DMS114 treated with DMSO at 0.1 percent for 48 hours (cell line): ENCODE measurements at regions not wholly inside any gene's neighbourhood (a gene's known extent, or its start where the extent isn't known, plus 50 kb on each side); places are given as distances from the start of the nearest gene placed in this dataset.
"Not testable (repeated sequence)": the region's sequence is repeated elsewhere in the genome, so short reads cannot be mapped to it uniquely, and the experiment has no call there.

Experiments
- DNase-seq: peaks from one replicate; lab custom pipeline; 2025; ENCODE audit not compliant: unreplicated experiment; lab: John Stamatoyannopoulos, UW

DNA sequence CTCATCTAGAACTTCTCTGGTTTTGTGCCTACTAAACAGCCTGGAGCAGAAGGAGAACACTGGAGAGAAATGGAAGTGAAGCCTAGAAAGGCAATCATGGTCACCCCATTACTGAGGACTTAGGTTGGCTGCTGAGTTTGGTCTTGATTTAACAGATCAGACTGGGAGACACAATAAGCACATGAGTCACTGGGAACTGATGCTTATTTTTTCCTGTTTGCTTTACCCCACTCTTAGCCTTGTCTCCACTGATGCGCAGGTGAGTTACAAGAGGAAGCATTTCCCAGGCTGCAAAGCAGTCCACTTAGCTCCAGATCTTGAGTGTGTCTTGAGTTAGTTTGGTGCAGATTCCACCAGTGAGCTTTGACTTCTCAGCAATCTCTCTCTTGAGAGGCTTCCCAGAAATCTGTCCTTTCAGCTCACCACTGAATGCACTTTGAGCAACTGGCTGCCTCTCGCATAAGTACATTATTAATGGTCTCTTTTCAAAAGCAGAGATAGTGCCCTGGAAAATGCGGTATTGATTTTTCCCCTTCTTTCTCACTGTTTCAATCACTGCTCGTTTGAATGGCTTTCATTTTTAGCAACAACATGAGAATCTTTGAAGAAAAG lies 390.2 kb upstream of the SETBP1 start:
- DNase-seq = no peak

DNA sequence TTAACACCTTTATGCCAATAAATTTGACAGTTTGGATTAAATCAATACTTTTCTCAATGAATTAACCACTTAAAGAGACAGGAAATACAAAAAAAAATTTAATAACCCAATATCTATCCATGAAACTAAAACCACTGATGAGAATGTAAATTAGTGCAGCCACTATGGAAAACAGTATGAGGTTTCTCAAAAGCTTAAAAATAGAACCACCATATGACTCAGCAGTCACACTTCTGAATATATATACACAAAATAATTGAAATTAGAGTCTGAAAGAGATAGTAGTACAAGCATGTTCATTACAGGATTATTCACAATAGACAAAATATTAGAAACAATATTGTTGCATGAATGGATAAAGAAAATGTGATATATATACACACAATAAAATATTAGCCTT lies 382.1 kb upstream of the SETBP1 start:
- no peak for DNase-seq

DNA sequence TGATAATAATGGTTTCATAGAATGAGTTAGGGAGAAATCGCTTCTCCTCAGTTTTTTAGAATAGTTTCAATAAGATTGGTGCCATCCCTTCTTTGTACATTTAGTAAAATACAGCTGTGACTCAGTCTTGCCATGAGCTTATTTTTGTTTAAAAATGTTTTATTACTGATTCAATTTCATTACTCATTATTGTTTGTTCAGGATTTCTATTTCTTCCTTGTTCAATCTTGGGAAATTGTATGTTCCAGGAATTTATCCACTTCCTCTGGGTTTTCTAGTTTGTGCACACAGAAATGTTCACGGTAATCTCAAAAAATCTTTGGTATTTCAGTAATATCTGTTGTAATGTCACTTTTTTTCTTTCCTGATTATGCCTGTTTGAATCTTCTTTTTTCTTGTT lies 371.5 kb upstream of the SETBP1 start:
- no peak for DNase-seq

DNA sequence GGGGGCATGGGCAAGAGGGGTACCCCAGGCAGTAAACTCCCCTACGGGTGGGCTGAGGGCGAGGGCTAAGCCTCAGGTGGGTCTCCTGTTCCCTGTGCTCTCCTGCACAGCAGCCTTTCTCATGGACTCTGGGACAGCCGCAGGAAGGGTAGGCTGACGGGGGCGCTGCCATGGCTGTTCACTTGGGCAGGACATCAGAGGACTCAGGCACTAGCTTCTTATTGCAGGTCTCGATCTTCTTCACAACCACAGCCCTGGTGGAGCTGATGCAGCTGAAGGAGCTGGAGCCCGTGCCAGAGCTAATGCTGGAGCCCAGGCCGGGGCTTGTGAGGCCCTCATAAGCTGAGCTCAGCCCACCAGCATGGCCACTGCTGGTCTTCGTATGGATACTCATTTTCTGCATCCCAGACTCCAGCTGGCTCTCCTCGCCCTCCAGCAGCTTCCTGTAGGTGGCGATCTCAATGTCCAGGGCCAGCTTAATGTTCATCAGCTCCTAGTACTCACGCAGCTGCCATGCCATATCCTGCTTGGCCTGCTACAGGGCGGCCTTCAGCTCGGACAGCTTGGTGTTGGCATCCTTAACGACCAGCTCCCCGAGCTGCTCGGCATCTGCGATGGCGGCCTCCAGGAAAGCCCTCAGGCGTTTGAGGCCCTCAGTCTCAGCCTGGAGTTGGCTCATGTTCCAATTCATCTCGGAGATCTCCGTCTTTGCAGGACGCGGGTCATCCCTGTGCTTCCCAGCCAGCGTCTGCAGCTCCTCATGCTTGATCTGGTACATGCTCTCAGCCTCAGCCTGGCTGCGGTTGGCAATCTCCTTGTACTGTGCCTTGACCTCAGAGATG lies 359.8 kb upstream of the SETBP1 start:
- no peak for DNase-seq

DNA sequence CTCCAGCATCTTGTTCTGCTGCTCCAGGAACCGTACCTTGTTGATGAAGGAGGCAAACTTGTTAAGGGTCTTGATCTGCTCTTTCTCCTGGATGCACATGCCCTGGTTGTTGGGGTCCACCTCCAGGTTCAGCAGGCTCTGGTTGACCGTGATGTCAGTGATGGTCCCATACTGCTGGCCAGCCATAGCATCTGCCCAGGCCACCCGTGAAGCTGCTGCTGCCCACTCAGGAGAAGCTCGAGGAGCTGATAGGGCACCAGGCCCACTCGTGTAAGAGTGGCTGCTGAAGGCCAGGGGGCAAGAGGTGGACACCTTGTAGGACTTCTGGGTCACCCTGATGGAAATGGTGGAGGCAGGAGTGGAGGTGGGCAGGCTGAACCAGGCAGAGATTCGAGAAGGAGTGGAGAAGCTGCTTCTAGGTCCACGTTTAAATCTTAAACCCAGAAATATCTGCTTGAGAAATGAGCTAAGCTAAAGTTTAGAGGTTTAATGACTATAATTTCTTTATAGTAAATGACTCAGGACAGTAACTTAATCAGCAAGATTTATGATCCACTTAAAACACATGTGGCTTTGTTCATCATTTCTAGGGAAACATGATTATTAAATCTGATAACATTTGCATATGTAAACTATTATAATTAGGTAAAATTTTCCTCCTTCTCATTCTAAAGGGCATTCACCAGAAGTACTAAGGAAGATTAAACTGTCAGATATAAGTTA lies 358.7 kb upstream of the SETBP1 start:
- DNase-seq = no peak

DNA sequence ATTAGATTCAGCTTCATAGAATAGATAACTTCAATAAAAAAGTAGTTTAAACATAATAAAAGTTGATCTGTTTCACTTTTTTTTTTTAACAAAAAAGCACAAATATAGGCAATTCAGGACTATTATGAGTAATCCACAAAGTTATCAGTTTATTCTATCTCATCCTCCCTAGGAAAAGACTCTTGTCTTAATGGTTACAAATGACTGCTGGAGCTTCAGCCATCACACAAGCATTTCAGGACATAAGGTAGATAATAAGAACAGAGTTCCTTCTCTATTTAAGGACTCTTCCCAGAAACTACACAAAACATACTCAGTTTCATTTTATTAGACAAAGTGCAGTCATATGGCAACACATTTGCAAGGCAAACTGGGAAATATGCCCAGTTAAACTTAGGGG lies 357.6 kb upstream of the SETBP1 start:
- no peak for DNase-seq

DNA sequence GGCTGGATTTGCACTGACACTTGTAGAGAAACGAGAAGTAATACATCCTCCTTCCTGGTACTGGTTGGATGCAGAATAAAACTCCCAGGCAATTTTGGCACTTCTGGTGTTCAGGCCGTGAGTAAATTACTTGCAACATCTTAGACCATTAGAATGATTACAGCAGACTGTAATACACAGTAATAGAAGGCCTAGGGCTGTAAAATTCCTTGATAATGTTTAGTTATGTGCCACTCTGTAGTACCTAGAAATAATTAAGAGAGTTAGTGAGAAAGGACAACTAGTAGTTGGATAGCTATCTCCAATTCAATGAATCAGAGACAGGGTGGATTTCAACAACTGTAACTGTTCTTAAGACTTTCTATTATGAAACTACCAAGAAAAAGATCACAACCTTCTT lies 356.3 kb upstream of the SETBP1 start:
- no peak for DNase-seq

DNA sequence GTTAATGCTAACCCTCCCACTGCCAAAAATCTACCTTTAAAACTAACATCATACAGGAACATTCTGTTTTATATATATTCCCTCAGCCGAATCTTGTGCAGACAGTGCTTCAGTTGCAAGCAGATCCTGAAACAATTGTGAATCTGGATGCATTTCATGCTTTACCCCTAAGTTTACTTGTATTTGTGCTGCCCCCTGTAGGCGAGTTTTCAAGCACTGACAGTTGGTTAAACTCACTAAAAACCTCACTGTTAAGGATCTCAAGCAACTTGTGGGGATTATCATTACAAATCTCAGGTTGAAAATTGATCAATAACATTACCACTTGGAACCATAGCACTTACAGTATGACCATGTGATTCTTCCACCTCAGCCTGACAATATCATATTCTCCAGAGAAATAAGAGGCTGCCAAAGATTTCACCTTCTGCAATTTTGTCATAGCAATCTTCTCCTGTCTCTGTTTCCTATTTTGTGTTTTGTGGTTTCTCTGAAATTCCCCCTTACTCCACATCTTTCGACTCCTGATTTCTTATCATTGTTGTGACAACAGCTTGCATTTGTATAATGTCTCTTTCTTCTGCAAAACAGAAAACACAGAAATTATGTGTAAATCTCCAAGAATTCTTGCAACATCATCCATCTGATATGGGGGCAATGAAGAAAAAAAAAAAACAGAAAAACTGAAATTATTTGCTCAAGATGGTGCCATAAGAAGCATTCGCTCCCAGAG lies 354.6 kb upstream of the SETBP1 start:
- no peak for DNase-seq

DNA sequence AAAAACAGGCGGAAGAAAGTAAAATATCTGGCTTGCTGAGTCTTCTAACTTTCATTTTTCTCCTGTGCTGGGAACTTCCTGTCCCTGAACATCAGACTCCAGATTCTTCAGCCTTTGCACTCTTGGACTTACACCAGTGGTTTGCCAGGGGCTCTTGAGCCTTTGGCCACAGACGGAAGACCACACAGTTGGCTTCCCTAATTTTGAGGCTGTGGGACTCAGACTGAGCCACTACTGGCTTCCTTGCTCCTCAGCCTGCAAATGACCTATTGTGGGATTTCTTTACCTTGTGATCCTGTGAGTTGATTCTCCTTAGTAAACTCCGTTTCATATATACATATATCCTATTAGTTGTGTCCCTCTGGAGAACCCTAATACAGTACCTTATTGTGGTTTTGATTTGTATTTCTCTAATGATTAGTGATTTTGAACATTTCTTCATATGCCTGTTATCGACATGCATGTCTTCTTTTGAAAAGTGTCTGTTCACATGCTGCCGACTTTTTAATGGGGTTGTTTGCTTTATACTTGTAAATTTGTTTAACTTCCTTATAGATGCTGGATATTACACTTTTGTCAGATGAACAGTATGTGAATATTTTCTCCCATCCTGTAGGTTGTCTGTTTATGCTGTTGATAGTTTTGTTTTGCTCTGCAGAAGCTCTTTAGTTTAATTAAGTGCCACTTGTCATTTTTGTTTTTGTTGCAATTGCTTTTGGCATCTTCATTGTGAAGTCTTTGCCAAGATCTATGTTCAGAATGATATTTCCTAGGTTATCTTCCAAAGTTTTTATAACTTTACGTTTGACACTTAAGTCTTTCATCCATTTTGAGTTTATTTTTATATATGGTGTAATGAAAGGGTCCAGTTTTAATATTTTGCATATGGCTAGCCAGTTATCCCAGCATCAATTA lies 348.8 kb upstream of the SETBP1 start:
- DNase-seq = no peak

DNA sequence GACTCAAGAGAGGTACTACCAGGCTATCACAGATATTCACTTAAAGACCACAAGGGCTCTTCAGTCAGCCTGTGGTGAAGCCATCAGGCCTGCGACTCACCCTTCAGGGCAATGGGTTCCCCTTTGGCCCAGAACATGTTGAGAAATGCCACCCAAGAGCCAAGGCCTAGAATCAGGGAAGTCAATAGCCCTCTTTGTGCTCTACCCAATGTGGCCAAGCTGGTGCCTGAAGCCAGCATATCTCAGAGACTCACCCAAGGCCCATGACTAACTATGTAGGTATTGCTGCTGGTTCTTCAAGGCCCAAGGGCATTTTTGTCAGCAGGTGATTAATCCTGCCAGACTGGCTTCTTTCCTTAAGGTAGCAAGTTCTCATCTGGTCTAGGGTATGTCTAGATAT lies 338.9 kb upstream of the SETBP1 start:
- no peak for DNase-seq

DNA sequence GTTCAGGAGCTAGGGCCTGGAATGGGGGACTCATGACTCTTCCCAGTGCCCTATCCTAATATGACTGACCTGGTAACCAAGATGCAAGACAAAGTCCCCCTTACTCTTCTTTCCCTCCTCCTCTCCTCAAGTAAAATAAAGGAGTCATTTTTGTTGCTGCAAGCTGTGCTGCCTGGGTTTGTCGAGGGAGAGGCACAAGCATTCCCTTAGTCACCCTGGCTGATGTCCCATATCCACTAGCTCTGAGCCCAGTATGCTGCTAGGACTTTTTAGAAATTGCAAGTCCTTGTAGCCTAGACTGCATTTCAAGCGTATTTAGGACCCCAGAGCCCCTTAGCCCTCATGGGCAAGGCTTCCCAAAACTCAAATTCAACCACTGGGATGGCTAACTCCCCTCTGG lies 338.5 kb upstream of the SETBP1 start:
- no peak for DNase-seq

DNA sequence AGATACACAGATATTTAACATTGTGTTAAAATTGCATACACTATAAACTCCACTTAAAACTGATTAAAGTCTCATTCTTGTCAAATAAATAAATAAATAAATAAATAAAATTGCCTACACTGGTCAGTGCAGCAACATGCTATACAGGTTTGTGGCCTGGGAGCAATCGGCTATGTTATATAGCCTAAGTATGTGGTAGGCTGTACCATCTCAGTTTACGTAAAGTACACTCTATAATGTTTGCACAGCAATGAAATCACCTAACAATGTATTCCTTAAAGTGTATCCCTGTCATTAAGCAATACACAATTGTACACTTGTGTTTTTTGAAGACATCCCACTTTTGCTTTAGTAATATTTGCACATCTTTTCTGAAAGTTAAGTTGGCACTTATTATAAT lies 337.7 kb upstream of the SETBP1 start:
- DNase-seq = no peak

DNA sequence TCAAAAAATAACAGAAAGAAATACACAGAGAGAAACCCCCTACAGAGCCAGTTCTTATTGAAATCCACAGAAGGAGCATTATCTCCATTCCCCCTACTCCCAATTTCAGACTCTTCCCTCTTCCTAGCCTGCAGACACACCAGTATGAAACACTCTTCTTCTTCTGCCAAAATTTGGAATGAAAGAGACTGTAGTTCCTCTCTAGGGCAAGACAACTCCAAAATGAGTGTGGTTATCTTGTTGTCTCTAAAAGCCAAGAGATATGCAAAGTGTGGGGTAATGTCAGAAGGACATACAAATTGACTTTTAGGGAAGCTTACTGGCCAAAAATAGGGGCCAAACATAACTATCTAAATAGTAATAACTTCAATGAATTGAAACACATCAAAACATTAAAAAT lies 337.1 kb upstream of the SETBP1 start:
- no peak for DNase-seq

DNA sequence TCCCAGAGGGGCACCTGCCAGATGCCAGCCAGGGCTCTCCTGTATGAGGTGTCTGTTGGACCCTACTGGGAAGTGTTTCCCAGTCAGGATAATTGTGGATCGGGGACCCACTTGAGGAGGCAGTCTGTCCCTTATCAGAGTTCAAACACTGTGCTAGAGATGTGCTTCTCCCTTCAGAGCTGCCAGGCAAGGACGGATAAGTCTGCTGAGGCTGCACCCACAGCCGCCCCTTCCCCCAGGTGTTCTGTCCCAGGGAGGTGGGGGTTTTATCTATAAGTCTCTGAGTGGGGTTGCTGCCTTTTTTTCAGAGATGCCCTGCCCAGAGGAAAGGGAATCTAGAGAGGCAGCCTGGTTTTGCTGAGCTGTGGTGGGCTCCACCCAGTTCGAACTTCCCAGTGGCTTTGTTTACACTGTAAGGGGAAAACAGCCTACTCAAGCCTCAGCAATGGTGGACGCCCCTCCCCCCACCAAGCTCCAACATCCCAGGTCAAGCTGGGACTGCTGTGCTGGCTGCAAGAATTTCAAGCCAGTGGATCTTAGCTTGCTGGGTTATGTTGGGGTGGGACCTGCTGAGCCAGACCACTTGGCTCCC lies 324.0 kb upstream of the SETBP1 start:
- no peak for DNase-seq

DNA sequence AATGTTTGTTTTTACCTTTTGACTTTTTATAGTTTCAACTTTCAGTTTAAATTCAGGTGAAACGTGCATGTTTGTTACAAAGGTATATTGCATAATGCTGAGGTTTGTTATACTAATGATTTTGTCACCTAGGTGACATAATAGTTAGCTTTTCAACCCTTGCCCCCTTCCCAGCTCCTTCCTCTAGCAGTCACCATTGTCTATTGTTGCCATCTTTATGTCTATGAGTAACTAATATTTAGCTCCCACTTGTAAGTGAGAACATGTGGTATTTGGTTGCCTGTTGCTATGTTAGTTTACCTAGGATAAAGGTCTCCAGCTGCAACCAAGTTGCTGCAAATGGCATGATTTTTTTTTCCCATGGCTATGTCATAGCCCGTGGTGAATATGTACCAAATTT lies 322.3 kb upstream of the SETBP1 start:
- DNase-seq = no peak

DNA sequence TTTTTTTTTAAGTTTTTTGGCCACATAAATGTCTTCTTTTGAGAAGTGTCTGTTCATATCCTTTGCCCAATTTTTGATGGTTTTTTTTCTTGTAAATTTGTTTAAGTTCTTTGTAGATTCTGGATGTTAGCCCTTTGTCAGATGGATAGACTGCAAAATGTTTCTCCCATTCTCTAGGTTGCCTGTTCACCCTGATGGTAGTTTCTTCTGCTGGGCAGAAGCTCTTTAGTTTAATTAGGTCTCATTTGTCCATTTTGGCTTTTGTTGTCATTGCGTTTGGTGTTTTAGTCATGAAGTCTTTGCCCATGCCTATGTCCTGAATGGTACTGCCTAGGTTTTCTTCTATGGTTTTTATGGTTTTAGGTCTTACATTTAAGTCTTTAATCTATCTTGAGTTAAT lies 320.9 kb upstream of the SETBP1 start:
- DNase-seq = not testable (repeated sequence)

DNA sequence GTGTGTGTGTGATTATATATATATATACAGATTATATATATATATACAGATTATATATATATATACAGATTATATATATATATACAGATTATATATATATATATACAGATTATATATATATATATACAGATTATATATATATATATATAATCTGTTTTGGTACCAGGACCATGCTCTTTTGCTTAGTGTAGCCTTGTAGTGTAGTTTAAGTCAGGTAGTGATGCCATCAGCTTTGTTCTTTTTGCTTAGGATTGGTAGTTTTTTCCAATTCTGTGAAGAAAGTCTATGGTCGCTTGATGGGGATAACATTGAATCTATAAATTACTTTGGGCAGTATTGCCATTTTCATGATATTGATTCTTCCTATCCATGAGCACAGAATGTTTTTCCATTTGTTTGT lies 318.5 kb upstream of the SETBP1 start:
- not testable (repeated sequence) for DNase-seq

DNA sequence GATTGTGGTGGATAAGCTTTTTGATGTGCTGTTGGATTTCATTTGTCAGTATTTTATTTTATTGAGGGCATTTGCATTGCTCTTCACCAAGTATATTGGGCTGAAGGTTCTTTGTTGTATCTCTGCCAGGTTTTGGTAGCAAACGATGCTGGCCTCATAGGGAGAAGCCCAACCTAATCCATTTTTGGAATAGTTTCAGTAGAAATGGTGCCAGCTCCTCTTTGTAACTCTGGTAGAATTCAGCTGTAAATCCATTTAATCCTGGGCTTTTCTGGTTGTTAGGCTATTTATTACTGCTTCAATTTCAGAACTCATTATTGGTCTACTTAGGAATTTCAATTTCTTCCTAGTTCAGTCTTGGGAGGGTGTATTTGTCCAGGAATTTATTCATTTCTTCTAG lies 309.8 kb upstream of the SETBP1 start:
- no peak for DNase-seq

DNA sequence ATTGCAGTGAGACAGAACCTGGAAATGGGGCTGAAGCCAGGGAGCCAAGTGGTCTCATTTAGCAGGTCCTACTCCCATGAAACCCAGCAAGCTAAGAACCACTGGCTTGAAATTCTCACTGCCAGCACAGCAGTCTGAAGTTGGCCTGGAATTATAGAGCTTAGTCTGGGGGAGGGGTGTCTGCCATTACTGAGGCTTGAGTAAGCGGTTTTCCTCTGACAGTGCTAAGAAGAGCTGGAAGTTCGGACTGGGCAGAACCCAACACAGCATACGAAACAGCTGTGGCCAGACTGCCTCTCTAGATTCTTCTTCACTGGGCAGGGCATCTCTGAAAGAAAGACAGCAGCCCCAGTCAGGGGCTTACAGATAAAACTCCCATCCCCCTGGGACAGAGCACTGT lies 305.7 kb upstream of the SETBP1 start:
- DNase-seq = no peak

DNA sequence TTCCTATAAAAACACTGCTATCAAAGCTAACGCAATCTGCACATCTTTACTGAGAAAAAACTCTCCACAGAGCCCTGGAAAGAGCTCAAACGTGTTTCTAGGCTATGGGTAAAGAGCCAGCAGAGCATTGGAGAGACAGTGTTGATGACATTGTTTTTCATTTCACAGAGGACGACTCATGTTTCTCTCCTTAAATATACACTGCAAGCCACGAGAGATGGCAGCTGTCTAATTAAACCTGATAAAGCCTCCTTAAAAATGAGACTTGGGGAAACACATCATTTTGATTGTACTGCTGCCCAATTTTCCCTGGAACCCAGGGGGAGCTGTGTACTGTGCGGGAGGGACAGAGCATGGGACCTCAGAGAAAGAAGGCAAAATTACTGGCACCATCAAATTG lies 294.3 kb upstream of the SETBP1 start:
- DNase-seq = no peak
